ENCODE measurements at regions not wholly inside any gene's neighbourhood (a gene's known extent, or its start where the extent isn't known, plus 50 kb on each side); places are given as distances from the start of the nearest gene placed in this dataset.
"Not testable (repeated sequence)": the region's sequence is repeated elsewhere in the genome, so short reads cannot be mapped to it uniquely, and the experiment has no call there.

DNA sequence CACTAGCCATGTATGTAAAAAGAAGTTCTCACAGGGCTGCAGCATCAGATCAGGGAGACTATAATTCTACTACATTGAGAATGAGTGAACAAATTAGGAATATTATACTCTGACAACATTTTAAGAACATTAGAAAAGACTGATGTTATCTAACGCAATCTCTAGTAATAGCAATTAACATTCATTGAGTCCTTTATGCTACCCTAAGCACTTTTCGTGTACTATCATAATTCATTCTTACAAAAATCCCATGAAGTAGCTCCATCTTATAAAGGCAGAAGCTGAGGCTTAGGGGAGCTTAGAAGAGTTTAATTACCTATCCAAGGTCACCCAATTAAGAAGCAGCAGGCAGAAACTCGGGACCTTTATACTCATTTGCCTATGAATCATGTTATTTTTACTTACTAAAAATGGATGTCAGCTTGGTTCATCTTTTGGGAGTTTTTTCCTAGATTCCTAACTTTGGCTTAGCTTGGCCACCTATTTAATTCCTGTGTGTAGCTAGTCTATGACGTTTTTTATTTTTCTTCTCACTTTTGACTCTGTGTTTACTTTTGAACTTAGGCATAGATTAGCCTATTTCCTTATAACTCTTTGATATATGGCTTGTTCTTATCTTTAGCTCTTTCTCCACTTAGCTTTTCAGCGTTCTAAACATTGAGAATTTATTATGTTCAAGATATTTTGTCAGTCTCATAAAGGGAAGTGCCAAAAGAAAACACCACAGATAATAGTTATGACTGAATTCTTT lies 333.5 kb upstream of the DCN start:
- DNase-seq (ENCODE audit: low read depth in 4 of 4, low spot score in 3 of 4): no peak

DNA sequence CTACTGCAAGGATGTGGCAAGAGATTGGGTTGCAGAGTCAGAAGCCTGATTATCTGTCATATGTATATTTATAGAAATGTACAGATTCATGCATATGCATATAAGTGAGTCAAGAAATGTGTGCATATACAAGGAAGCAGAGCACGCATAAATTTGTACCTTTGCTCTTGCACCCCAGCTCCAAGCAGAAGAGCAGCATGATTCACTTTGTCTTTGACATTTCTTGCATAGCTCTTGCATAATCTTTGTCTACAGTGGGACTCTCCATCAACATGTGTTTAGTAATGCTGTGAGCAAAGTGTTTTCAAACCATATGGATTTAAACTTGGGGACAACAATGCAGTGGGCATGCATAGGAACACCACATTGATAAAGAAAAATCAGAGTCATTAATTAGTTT lies 330.7 kb upstream of the DCN start:
- DNase-seq (ENCODE audit: low read depth in 4 of 4, low spot score in 3 of 4): no peak

DNA sequence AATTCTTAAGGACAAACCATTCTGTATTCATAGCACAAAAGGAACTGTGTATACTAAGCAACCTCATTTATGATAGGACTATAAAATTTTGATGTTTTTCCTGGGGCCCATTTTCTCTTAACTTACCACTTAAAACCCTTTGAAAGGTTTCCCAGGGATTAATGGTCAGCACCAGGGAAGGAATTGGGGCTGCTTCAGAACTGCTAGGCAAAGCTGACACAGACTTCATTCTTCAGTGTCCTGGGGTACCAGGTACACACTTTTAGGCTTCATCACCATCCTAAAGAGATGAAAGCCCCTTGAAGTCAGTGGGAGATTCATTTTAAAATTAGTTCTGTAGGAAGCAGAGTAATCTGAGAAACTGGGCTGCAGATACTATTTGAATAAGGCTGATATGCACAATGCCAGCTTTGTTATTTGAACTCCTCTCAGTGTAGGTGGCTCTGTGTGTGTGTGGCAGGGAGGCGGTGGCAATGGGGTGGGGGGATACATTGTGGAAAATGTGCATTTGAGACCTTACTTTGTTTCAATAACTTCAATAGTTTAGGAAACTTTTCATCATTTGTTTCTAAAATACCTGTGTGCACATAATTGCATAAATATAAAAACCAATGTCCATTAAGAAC lies 329.3 kb upstream of the DCN start:
- DNase-seq (ENCODE audit: low read depth in 4 of 4, low spot score in 3 of 4): no peak

DNA sequence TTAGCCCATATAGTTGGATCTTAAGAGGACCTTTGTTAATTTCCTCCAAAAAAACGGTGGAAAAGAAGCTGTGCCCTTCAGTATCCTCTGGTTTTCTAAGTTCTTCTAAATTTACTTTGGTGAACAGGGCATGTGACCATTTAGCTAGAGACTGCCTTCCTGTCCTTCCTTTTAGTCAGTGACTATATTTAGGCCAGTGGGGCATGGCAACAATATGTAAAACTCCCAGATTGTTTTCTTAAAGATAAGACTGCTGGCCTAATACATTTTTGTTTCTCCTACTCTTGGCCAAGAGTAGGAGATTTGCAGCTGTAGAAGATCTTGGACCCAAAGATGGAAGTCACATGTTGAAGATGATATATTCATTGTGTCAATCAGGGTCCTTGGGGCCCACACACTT lies 325.1 kb upstream of the DCN start:
- DNase-seq (ENCODE audit: low read depth in 4 of 4, low spot score in 3 of 4): no peak

DNA sequence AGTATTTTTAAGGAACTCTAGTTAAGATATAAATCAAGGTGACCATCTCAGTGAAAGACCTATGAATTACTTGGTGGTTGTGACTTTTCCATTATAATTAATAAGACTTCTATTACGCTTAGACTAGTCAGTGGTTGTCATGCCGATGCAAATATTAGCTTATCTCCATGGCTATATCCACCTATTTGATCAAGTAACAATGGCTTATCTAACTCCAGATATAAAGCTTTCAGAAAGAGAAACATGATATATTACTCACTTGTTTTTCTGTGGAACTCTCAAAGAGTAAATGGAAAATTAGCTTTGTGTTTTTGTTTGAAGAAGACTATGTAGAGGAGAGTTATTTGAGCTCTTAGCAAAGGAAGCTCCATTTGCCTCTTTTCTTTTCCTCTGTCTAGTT lies 323.8 kb upstream of the DCN start:
- DNase-seq (ENCODE audit: low read depth in 4 of 4, low spot score in 3 of 4): no peak

DNA sequence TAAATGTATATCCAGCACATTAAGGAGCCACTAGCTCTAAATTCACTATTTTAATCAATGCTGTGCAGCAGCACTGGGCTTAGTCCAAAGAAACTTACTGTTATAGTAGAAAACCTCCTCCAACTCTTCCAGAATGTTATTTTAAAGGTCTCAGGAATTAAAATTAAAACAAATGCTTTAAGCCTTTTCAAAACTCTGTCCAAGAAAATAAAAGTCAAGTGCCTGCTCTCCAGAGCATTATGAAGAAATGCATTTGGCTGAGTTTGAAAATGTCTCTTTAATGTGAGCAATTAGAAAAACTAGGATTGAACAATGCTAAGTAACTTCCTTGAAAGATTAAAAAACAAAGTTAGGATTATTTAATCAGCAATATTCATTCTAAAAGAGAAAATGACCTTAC lies 322.4 kb upstream of the DCN start:
- no peak for DNase-seq (ENCODE audit: low read depth in 4 of 4, low spot score in 3 of 4)

DNA sequence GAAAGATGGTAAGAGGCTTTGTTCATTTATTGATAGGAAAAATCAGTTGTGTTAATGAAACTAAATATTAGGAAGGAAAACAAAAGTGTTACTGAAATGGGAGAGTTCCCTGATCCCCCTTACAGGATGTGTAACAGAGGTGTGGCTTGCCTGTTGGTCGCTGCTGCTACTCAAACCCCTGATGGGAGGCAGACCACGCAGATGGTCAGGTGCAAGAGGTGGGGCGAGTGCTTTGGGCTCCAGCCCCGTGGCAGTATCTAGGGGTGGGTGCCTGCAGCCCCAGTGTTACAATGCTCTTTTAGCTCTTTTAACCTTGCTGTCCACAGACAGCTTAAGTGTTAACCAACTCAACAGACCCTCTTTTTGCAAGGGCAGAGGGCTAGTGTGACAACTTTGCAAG lies 319.6 kb upstream of the DCN start:
- DNase-seq (ENCODE audit: low read depth in 4 of 4, low spot score in 3 of 4): no peak

DNA sequence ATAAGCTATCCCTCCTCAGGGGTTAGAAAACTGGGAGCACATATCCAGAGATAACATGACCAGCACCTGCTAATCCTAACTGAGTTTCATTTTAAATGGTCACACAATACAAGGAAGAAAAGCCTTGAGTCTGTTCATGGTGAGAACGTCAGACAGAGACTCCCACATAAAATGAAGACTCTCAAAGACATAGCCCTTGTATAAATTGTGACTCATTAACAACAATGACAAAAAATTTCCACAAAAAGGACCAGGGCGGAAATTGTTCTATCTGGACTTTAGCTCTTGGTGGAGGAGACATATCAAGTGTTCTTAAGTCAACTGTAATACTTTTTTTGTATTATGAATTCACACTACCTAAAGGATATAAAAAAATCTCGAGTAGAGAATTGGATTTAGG lies 313.7 kb upstream of the DCN start:
- DNase-seq (ENCODE audit: low read depth in 4 of 4, low spot score in 3 of 4): no peak

DNA sequence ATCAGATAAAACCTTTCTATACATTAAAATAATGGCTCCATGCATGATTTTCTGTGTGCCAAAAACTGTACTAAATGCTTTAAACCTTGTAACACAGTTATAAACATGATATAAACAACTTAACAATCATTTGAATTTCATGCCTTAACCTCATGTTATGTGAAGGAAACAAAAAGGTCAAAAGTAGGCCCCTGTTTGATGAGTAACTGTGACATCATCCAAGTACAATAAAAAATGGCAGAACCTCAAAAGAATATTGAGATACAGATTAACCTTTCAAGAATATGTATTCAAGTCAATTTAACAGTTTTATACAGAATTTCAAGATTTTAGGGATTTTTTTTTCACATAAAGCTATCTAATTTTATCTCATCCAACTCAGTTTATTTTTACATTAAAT lies 310.7 kb upstream of the DCN start:
- DNase-seq (ENCODE audit: low read depth in 4 of 4, low spot score in 3 of 4): no peak

DNA sequence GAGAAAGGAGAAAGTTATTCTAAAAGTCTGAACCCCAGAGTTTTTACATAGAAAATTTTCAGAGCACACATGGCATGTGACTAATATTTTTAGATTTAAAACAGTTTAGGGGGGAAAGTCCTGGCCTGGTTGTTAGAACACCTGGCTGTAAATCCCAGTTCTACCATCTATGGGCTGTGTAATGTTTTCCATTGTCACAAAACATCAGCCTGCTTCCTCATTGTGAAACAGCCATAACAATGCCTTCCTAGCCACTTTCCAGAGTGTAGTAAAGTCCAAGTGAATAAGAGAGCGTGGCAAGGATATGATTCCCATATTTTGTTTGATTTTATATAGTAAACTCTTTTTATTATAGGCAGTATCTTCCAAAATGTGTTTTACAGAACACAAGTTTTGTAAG lies 310.0 kb upstream of the DCN start:
- DNase-seq (ENCODE audit: low read depth in 4 of 4, low spot score in 3 of 4): no peak

DNA sequence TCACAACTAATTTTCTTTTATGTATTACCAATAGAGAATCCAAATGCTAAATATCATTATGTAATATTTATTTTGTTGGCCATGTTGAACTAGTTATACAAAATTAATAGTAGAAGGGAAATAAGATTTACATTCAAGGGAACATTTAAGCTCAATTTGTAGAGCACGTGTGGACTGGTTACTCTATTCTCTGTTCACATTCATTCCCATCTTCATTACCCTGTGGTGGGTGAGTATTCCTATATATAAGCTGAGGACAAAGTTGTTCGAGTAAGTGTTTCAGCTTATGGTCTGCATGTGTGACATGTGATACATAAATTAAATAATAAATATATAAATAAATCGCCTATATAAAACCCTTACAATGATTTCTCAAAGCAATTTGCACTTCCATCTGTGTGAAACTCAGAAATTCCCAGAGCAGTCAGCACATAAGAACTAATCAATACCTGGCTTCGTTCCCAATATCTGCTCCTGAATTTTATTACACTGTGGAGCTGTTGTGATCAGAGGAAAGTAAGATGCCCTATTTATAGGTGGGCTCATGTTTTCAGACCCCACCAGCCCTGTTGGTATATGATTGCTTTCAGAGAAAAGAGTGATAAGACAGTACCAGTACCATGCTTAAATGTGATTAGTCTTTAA lies 308.2 kb upstream of the DCN start:
- no peak for DNase-seq (ENCODE audit: low read depth in 4 of 4, low spot score in 3 of 4)

DNA sequence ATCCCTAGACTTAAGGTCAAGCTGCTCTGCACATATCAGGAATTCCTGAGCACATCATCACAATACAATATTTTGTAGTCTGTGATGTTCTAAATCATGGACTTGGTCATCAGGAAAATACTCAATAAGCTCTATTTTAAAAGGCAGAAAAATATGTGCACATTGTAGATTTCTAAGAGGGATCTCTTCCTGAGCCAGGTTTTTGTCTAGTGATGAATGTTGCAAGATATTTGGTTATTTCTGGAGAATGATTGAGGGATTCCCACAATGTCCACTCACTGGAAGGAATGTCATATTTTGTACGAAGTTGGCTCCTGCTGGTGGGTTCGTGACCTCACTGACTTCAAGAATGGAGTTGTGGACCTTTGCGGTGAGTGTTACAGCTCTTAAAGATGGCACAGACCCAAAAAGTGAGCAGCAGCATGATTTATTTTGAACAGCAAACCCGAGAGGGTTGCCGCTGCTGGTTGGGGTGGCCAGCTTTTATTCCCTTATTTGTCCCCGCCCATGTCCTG lies 300.9 kb upstream of the DCN start:
- no peak for DNase-seq (ENCODE audit: low read depth in 4 of 4, low spot score in 3 of 4)

DNA sequence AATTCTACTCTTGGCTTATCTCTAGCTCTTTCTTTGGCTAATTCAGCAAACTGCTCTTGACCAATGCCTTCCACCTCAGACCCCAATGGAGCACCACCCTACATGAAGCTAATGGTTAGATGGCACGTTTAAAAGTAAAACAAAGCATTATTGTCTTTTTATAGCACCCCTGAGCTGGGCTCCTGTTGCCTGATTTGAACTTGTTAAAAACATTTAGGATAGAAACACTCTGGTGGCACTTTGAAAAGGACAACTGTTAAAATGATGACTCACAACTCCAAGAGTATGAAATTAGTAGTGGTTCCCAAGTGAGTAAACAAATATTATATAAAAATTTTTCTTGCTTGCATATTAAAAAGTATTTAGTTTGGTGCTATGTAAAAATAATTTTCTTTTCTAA lies 299.6 kb upstream of the DCN start:
- no peak for DNase-seq (ENCODE audit: low read depth in 4 of 4, low spot score in 3 of 4)

DNA sequence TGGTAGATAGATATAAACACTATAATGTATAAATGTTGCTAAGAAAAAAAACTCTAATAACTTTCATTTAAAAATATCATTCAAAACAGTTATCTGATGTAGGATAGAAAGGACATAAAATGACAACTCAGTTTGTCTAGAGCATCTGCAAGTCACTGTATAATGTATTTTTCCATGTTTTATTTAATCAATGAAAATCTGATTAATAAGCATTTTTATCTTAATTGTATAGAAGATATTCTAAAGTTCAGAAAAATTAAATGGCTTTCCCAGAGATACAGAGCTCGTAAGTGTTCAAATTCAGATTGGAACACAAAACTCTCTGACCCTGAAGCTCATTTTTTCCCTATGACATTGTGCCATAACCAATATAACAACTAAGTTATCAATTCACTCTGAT lies 295.9 kb upstream of the DCN start:
- DNase-seq (ENCODE audit: low read depth in 4 of 4, low spot score in 3 of 4): no peak

DNA sequence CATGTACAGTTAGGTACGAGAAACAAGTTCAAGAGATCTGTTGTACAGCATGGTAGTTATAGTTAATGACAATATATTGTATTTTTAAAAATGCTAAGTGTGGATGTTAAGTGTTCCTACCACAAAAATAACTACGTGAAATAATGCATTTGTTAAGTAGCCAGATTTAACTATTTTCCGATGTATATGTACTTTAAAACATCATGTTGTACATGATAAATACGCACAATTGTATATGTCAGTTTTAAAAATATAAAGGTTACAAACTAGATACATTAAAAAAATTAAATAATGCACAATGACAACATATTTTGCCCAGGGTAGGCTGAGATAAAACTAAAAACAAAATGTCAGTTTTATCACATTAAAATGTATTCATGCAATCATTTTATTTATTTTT lies 285.1 kb upstream of the DCN start:
- DNase-seq (ENCODE audit: low read depth in 4 of 4, low spot score in 3 of 4): no peak

DNA sequence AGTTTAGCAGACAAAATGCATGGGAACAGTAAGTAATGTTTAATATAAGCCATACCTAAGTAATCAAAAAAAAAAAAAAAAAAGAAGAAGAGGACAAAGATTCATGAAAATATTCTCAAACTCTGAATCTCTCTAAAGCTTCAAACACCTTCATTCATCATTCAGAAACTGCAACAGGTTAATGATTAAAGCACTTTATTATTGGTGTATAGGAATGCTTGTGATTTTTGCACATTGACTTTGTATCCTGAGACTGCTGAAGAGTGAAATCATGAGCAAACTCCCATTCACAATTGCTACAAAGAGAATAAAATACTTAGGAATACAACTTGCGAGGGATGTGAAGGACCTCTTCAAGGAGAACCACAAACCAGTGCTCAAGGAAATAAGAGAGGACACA lies 278.4 kb upstream of the DCN start:
- no peak for DNase-seq (ENCODE audit: low read depth in 4 of 4, low spot score in 3 of 4)

DNA sequence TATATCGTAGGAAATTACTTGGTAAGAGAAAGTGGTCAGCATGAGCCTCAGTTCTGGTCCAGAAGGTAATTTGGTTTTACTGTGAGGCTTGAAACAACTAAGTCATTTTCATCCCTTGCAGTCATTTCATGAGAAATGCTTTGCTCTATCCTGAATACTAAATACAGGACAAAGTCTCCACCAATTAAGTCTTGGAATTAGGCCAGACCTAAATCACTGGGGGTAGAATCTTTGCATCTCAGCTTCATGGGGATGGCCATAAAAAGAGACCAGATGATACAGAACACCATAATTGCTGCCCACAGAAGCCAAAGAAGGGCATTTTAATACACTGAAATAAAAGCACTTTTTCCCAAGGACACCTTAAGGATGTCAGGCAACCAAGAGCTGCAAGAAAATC lies 277.9 kb upstream of the DCN start:
- DNase-seq (ENCODE audit: low read depth in 4 of 4, low spot score in 3 of 4): no peak

DNA sequence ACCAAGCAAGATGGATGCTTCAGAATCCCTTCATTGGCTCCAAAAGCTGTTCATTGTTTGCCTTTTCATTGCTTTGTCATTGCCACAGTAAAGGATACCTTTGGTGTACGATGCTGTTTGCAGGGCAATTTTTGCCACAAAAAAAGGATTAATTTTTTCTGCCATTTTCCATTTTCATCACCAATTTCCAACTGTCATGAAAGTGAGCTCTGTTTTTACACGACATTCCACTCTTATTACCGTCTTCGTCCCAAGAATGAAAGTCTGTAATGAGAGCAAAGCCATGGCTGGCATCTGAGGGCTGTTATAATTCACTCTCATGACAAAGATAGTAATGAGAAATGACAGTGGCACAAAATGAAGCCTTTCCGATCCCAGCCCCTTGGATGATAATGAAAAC lies 272.7 kb upstream of the DCN start:
- DNase-seq (ENCODE audit: low read depth in 4 of 4, low spot score in 3 of 4): no peak

DNA sequence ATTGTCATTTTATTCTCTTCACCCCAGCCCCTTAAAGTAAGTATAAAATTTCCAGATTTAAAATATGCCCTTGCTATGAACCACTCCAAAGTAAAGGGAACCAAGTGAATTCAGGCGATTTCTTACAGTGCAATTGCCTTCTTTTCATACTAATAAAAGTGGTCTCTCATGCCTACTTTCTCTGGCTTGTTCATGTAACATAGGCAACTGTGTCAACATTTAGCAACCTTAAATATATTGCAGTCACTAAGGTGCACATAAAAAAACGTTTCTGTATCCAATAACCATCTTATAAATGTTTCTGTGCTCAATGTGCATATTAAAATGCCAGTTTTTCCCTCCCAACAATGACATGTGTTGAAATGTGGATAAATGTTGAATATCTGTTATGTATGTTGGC lies 271.6 kb upstream of the DCN start:
- no peak for DNase-seq (ENCODE audit: low read depth in 4 of 4, low spot score in 3 of 4)

DNA sequence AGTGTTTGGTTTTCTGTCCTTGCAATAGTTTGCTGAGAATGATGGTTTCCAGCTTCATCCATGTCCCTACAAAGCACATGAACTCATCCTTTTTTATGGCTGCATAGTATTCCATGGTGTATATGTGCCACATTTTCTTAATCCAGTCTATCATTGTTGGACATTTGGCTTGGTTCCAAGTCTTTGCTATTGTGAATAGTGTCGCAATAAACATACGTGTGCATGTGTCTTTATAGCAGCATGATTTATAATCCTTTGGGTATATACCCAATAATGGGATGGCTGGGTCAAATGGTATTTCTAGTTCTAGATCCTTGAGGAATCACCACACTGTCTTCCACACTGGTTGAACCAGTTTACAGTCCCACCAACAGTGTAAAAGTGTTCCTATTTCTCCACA lies 269.8 kb upstream of the DCN start:
- DNase-seq (ENCODE audit: low read depth in 4 of 4, low spot score in 3 of 4): not testable (repeated sequence)

DNA sequence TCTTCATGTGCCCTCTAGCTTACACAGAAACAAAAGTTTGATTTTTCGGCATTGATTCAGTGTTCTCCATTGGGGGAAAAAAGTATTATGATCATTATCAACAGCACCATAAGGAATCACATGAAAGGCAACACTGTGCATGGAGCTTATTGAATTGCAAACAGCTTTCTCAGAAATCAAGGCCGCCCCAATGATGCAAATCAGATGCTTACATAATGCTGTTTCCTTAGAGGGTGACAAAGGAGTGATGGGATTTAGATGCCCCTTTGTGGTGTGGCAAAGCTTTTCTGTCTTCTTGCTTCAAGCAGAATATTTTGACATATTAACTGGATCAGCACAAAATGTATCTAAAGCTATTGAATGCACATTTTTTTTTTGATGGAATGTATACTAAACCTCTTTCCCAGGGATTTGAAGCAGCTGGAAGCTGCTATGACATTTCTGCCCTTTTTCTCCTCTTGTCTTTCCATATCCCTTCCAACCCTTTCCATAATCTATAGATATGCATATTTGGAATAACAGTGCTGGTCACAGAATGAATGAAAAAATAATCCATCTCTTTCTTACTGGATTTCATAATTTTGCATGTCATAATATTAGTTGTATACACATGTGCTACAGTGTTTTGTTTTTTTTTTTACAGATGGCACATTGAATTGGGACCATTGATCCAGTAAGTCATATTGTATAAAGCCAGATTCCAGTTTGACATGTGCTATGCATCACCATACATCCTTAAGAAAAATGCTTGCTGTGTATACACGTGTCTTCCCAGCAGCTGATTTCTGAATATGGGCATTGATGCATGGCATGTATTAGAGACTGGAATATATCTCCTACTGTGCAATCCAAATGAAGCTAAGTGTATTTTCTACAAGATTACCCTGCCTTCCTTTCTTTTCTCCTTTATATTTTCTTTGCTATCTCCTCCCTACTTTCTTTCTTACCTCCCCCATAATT lies 259.7 kb upstream of the DCN start:
- DNase-seq (ENCODE audit: low read depth in 4 of 4, low spot score in 3 of 4): no peak
